Peyer's patch (tissue), 4 donors: ENCODE measurements at regions not wholly inside any gene's neighbourhood (a gene's known extent, or its start where the extent isn't known, plus 50 kb on each side); places are given as distances from the start of the nearest gene placed in this dataset.

ENCODE experiments used
- POLR2A ChIP-seq, 2 donors: fragments of 450-650 bp; IDR thresholded peaks; one replicate each; pipeline ENCODE4 v1.5.1; 2017; ENCODE audit warnings: antibody characterized with exemption in 2 of 2, mild to moderate bottlenecking in 2 of 2, moderate library complexity in 2 of 2
- TF ChIP-seq, protein P1 (sequence below), 6 experiments: fragments of 450-650 bp in 4 of 6; fragments of 200-600 bp in 2 of 6; sonication (generic) in 1 of 6; IDR thresholded peaks; one replicate each; pipeline ENCODE4 v1.5.1; 2017 to 2019; ENCODE audit warnings: antibody characterized with exemption in 6 of 6, mild to moderate bottlenecking in 3 of 6, moderate library complexity in 1 of 6

DNA sequence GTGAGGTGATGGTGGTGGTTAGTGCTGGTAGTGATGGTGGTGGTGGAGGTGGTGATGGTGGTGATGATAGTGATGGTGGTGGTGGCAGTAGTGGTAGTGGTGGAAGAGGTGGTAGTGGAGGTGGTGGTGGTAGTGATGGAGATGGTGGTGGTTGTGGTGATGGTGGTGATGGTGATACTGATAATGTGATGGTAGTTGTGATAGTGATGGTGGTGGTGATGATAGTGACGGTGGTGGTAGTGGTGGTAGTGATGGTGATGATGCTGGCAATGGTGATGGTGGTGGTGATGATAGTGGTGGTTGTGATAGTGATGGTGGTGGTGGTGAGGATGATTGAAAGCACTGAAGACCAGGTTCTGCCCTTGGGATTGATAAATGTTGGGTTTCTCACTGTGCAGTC is 85.2 kb upstream of the SLC1A3 start:
- TF ChIP-seq, protein P1, sequence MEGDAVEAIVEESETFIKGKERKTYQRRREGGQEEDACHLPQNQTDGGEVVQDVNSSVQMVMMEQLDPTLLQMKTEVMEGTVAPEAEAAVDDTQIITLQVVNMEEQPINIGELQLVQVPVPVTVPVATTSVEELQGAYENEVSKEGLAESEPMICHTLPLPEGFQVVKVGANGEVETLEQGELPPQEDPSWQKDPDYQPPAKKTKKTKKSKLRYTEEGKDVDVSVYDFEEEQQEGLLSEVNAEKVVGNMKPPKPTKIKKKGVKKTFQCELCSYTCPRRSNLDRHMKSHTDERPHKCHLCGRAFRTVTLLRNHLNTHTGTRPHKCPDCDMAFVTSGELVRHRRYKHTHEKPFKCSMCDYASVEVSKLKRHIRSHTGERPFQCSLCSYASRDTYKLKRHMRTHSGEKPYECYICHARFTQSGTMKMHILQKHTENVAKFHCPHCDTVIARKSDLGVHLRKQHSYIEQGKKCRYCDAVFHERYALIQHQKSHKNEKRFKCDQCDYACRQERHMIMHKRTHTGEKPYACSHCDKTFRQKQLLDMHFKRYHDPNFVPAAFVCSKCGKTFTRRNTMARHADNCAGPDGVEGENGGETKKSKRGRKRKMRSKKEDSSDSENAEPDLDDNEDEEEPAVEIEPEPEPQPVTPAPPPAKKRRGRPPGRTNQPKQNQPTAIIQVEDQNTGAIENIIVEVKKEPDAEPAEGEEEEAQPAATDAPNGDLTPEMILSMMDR (IDR thresholded peaks at IDR 0.05): no peak
- no peak for TF ChIP-seq POLR2A (IDR thresholded peaks at IDR 0.05)
